ENCODE measurements at regions not wholly inside any gene's neighbourhood (a gene's known extent, or its start where the extent isn't known, plus 50 kb on each side); places are given as distances from the start of the nearest gene placed in this dataset.
"Not testable (repeated sequence)": the region's sequence is repeated elsewhere in the genome, so short reads cannot be mapped to it uniquely, and the experiment has no call there.

DNA sequence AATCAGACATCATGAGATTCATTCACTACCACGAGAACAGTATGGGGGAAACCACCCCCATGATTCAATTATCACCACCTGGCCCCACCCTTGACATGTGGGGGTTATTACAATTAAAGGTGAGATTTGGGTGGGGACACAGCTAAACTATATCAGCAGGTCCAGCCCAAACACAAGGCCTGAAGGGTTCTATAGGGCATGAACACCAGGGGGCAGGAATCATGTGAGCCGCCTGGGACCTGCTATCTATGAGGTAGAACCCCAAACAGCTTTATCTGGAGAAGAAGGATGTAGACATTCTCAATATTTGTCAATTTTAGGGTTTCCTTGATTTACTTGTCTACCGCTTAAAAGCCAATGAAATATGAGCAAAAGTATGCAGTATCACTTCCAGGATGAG lies 294.9 kb upstream of the DEPDC1 start:
- DNase-seq: no peak

DNA sequence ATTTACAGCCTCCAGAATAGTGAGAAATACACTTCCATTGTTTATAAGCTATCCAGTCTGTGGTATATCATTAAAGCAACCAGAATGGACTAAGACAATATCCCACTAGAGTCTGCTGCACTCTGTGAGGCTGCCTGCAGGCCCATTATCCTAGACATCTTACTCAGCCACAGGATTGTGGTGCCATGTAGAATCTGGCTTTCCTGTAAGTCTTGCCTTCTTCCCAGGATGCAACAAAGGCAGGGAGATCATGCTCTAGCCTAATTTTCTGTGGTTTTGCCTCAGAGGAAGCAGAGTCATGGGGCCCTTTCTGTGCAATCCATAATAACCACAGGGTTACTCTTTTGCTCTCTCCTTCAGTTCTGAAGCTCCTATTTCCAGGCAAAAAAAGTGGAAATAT lies 299.1 kb upstream of the DEPDC1 start:
- no peak for DNase-seq

DNA sequence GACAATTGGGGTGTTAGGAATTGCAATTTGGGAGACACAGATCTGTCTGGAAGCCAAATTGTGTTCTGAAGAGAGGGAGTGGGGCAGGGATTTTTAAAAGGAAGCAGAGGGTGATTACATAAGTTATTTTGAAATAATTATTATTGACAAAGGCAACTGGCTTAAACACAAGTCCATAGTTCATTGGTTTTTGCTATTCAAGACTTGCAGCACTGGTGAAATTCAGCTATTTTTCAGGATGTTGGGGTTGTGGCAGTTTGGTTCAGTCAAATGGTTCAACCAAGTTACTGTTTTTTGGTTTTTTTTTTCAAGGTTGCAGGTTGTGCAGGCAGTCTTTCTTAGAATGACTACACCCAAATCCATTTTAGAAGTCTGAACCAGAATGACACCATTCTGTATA lies 300.0 kb upstream of the DEPDC1 start:
- no peak for DNase-seq

DNA sequence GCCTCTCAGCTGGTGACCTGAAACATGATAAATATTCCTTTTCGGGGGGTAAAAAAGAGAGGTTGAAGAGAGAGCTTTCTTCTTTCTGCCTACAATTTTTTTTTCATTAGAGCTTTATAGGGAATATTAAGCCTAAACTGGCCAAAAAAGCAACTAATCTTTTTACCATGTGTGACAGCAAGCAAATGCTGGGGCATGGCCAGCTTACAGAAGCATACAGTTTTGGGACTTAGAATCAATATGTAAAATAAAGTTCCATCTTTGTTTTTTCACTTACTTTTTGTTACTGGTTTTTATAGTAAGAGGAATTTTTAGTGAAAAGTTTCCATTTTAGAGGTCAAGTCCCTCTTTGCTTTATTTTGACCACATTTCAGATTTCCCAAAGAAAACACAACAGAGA lies 301.2 kb upstream of the DEPDC1 start:
- DNase-seq: no peak

DNA sequence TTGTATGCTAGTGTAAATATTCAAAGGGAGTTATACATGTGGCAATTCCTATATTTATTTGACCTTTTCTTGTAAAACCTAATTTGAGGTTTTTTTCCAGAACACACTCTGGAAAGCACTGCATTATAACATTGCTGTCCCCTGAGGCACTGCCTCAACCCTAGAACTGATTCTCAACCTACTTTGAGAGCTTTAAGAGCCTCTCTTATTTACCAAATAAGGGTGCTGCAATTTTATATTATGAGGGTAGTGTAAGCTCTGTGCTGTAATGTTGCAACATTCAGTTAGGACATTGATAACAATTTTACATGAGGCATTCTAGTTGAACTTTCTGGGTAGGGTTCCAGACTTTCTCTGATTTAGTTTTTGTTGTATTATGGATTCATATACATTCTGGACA lies 302.2 kb upstream of the DEPDC1 start:
- no peak for DNase-seq

- DNase-seq: no peak
Observed at GRCh38 chr1:68800182-68800581, 303.3 kb upstream of the DEPDC1 start.

GRCh38 chr1:68801440-68801839 lies 304.6 kb upstream of the DEPDC1 start:
- DNase-seq: no peak

DNA sequence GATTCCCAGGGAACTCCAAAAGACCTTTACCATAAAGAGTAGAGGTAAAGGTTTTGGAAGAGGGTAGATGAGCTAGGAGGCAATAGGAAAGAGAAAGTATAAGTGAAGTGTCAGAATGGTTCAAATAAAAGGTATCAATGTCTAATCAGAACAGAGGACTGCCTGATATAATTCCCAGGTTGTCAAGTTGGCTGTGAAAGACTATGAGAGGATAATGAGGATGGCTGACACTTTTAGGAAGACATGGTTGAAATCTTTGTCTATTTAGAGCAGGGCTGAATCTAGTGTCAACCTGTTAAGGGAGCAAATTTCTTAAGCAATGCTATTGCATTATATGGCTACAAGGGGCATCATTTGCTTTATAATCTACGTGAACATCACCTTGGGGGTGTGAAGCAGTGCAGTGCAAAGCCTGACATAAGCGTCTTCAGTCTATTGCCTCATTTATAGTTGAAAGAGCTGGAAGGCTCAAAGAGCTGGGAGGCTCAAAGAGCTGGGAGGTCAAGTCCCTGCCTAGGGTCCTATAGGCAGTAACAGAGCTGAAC lies 308.3 kb upstream of the DEPDC1 start:
- no peak for DNase-seq

GRCh38 chr1:68808351-68808750 lies 311.5 kb upstream of the DEPDC1 start:
- no peak for DNase-seq

GRCh38 chr1:68811806-68812205 lies 314.9 kb upstream of the DEPDC1 start:
- peak; percentile 77 for DNase-seq

DNA sequence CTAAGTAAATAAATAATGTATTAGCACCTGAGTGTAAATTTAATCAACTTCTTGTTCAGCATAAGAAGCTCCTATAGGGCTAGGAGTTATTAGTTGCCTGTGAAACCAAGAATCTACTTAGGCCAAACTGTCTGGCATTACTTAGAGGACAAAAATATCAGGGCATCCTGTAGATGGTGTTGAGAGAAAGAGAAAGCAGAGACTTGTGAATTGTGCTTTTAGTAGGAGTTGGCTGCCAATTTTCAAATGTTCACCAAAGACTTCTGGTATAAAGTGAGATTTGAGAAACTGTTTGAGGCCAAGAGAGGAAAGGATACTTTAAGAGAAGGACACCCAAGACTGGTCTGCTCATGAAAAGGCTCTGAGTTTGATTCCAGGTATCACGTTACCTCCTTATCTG lies 315.5 kb upstream of the DEPDC1 start:
- DNase-seq: no peak

- no peak for DNase-seq
Observed at GRCh38 chr1:68814067-68814466, 317.2 kb upstream of the DEPDC1 start.

DNA sequence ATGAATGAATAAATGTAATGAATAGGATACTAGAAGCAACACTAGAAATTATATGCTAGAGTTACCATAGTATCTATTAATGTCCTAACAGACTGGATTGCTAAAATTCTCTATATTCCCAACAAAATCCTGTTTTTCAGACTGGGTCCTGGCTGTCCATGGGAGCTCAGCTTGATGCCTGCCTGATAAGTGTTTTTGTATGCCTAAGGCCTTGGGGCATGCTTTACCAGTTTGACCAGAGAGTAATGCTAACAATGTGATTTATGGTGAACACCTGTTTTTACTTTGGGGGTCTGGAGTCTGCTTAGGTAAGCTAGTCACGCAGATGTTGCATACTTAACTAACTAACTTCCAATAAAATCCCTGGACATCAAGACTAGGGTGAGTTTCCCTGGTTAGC lies 318.8 kb upstream of the DEPDC1 start:
- DNase-seq: no peak

- DNase-seq: not testable (repeated sequence)
Observed at GRCh38 chr1:68817505-68818210, 320.8 kb upstream of the DEPDC1 start.

DNA sequence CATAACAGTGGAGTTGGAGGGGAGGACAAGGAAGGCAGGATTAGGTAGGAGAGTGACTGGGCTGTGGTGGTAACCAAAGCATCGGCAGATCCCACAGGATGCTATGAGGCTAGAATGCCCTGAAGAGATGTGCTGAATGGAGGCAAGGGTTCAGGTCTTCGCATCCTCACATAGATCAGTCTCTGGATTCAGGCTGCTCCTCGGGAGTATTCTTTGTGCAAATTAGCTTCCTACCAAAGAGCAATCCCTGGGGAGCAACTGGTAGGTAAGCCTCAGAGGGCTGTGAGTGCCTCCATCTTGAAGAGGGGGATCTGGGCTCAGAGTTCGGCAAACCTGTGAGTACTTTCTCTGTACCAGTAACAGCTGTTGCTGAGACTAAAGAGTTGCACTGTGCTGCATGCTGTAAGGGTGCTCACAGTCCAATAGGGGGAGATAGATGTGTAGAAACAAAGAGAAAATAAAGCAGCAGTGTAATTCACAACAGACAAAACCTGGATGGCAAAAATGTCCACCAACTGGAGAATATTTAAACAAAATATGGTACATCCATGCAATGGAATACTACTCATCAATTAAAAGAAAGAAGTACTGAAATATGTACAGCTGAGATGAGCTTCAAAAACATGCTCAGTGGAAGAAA lies 322.4 kb upstream of the DEPDC1 start:
- DNase-seq: no peak

DNA sequence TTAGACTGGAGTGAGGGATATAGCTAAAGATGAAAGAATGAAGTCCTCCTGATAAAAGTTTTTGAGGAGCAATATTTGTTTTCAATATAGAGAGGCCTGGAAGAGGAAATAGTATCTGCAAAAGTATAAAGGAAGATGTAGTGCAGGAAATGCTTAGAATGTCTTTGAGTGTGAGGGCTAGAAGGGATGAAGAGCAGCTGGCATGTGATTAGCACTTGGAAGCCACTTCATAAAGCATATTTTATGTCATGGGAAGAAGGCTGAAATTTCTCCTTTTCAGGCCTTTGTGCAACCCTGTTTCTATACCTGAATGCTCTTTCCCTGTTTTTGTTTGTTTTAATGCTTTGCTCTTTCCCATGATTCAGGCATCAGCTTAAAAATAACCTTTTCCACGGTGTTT lies 323.3 kb upstream of the DEPDC1 start:
- no peak for DNase-seq

GRCh38 chr1:68826836-68827235 lies 330.0 kb upstream of the DEPDC1 start:
- DNase-seq: no peak

DNA sequence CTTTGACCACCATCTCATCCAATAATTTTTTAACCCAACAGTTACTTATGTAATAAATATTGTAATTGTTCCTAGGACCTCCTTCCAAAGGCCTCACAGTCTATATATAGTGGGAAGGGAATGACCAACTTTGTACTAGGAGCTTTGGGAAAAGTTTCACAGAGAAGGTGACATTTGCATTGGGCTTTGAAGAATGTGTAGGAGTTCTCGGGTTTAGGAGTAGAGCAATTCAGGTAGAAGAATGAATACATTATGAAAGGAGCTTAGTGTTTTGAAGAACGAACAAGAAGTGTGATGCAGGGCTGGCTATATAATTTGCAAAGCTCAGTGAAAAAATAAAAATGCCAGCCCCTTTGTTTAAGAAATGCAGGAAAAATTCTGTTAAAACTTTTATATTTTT lies 330.4 kb upstream of the DEPDC1 start:
- no peak for DNase-seq

GRCh38 chr1:68828013-68828412 lies 331.1 kb upstream of the DEPDC1 start:
- DNase-seq: no peak

GRCh38 chr1:68831281-68831680 lies 334.4 kb upstream of the DEPDC1 start:
- no peak for DNase-seq

DNA sequence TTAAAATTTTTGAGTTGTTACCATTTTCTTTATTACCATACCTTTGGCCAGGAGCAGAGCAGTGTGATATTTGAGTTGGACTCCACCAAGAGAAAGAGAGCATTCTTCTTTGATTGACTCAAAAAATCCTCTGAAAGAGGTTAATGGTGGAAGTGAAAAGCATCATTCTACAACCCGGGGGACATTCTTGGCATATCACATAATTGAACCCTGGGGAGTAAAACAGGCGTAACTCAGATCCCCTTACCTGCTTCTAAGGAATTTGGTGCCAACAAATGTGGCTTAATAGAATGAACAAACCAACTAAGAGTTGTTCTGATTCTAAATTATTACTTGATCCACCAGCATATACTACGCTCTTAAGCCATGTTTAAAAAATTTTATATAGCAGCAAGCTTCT lies 351.1 kb upstream of the DEPDC1 start:
- DNase-seq: no peak

DNA sequence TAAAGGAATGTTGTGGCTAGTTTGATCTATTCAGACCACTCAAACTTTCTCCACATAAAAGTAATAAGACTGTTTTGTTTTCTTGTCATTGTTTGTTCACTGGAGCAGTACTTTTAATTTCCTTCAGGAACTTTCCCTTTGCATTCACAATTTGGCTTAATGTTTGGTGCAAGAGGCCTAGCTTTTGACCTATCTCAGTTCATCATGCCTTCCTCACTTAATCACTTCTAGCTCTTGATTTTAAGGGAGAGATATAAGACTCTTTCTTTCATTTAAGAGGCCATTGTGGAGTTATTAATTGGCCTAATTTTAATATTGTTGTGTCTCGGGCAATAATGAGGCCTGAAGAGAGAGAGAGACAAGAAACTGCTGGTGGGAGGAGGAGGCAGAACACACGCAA lies 371.7 kb upstream of the DEPDC1 start:
- DNase-seq: no peak

DNA sequence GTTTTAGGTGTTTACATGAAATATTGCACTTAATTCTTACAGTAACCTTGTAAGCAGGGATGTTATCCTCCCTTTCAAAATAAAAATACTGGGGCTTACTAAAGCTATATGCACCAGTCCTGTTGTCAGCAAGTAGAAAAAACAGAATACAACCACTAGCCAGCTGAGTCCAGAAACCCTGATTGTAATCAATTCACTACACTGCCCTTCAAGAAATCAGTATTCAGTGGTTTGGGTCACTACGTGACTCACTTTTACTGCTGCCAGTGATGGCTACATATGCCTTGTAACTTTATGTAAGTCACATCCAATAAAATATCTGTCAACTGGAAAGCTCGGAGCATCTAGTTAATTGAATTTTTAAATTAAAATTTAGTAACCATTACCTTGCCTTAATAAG lies 376.3 kb upstream of the DEPDC1 start:
- DNase-seq: no peak

DNA sequence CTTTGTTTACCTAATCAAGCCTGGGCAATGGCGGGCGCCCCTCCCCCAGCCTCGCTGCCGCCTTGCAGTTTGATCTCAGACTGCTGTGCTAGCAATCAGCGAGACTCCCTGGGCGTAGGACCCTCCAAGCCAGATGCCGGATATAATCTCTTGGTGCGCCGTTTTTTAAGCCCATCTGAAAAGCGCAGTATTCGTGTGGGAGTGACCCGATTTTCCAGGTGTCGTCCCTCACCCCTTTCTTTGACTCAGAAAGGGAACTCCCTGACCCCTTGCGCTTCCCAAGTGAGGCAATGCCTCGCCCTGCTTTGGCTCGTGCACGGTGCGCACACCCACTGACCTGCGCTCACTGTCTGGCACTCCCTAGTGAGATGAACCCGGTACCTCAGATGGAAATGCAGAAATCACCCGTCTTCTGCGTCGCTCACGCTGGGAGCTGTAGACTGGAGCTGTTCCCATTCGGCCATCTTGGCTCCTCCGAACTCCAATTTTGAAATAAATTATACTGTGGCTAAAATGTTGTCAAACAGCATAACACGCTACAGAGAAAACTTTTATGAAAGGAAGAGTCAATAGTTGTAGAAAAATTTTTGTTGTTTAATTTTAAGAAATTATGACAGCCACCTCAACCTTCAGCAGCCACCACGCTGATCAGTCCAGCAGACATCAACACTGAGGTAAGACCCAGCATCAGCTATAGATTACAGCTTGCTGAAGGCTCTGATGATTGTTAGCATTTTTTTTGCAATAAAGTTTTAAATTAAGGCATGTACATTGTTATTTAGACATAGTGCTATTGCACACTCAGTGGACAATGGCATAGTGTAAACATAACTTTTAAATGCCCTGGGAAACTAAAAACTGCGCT lies 384.7 kb upstream of the DEPDC1 start:
- DNase-seq: peak; percentile 19
